WTC11 (cell line): ENCODE measurements at regions not wholly inside any gene's neighbourhood (a gene's known extent, or its start where the extent isn't known, plus 50 kb on each side); places are given as distances from the start of the nearest gene placed in this dataset.

Experiments used
- CREB1 ChIP-seq: sonication (generic); formaldehyde crosslinking; IDR thresholded peaks from 2 replicates; pipeline ENCODE4 v1.8.0; 2023; ENCODE audit warnings: mild to moderate bottlenecking, missing genetic modification reagents
- ESRRA ChIP-seq: sonication (generic); formaldehyde crosslinking; IDR thresholded peaks from 2 replicates; pipeline ENCODE4 v1.8.1; 2022; ENCODE audit warnings: mild to moderate bottlenecking, missing genetic modification reagents, borderline replicate concordance
- TF ChIP-seq, protein P1 (sequence below): fragments of 200-600 bp; IDR thresholded peaks from 2 replicates; pipeline ENCODE4 v1.8.0; 2022; ENCODE audit warnings: antibody characterized with exemption
- TF ChIP-seq, protein P2 (sequence below): sonication (generic); formaldehyde crosslinking; conservative IDR thresholded peaks from 2 replicates; pipeline ENCODE4 v1.8.1; 2022; ENCODE audit warnings: mild to moderate bottlenecking, missing genetic modification reagents

DNA sequence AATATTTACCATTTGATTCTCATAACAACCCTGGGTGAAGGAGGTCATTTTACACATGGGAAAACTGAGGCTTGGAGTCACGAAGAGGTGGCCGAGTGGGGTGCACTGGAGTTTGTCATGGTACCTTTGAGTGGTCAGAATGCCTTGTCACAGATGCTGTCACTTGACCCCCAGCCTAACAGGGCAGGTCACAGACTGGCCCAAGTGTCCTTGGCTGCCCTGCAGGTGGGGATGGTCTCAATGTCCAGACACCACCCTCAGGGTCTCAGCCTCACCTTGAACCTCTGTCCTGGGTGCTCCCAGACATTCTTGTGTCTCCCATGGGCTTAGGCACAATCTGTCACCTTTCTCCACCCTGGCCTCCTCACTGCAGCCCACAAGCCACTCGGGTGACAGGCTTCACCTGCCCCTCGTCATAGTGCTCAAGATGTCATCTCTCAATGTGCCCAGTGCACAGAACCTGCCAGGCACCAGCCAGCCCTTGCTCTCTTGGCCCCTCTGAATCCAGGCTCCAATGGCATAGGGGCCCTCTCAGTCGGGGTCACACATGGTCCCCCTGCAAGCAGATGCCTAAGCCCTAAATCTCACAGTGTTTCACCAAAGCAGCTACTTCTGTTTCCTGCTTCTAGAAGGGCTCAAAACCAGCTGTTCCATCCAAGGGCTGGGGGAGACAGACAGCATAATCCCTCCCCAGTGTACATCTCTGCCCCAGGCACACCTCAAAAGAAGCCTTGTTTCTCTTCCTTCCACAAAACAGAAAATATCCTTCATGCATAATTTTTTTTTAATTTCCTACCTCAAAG, 76.8 kb upstream of the NANOS1 start:
- TF ChIP-seq, protein P1, sequence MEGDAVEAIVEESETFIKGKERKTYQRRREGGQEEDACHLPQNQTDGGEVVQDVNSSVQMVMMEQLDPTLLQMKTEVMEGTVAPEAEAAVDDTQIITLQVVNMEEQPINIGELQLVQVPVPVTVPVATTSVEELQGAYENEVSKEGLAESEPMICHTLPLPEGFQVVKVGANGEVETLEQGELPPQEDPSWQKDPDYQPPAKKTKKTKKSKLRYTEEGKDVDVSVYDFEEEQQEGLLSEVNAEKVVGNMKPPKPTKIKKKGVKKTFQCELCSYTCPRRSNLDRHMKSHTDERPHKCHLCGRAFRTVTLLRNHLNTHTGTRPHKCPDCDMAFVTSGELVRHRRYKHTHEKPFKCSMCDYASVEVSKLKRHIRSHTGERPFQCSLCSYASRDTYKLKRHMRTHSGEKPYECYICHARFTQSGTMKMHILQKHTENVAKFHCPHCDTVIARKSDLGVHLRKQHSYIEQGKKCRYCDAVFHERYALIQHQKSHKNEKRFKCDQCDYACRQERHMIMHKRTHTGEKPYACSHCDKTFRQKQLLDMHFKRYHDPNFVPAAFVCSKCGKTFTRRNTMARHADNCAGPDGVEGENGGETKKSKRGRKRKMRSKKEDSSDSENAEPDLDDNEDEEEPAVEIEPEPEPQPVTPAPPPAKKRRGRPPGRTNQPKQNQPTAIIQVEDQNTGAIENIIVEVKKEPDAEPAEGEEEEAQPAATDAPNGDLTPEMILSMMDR: no peak
- TF ChIP-seq, protein P2, sequence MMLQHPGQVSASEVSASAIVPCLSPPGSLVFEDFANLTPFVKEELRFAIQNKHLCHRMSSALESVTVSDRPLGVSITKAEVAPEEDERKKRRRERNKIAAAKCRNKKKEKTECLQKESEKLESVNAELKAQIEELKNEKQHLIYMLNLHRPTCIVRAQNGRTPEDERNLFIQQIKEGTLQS (CRISPR knock-in tag): no peak
- TF ChIP-seq CREB1 (CRISPR knock-in tag): no peak
- TF ChIP-seq ESRRA (CRISPR knock-in tag): no peak
